HL-60 (cell line): ENCODE measurements at regions not wholly inside any gene's neighbourhood (a gene's known extent, or its start where the extent isn't known, plus 50 kb on each side); places are given as distances from the start of the nearest gene placed in this dataset.

ENCODE experiments used
- DNase-seq, 2 experiments: peaks; one replicate each; pipeline ENCODE4 v3.0.0-alpha.2; 2010 to 2020; ENCODE audit warnings: low read depth in 1 of 2, low spot score in 1 of 2
- H3K27ac ChIP-seq: fragments of 250-450 bp; sonication (Bioruptor Pico); replicated peaks from 2 replicates; pipeline ENCODE4 v1.5.1; 2020; ENCODE audit warnings: mild to moderate bottlenecking, moderate library complexity
- H3K27me3 ChIP-seq: fragments of 250-450 bp; sonication (Bioruptor Pico); 2 replicates; pipeline ENCODE4 v1.5.1; 2021; ENCODE audit warnings: mild to moderate bottlenecking, moderate library complexity; ENCODE audit not compliant: insufficient read depth, poor library complexity, severe bottlenecking
- H3K4me3 ChIP-seq: replicated peaks from 2 replicates; pipeline ENCODE4 v1.5.1; 2011; ENCODE audit warnings: mild to moderate bottlenecking, control low read depth, low read length; ENCODE audit not compliant: insufficient read depth
- GABPA ChIP-seq: IDR thresholded peaks from 2 replicates; pipeline ENCODE4 v1.6.1; 2012; ENCODE audit warnings: low read depth
- POLR2AphosphoS5 ChIP-seq: IDR thresholded peaks from 2 replicates; pipeline ENCODE4 v1.6.1; 2012; ENCODE audit warnings: low read depth
- REST ChIP-seq: IDR thresholded peaks from 2 replicates; pipeline ENCODE4 v1.6.1; 2012; ENCODE audit warnings: low read depth; ENCODE audit not compliant: insufficient replicate concordance
- SPI1 ChIP-seq: IDR thresholded peaks from 2 replicates; pipeline ENCODE4 v1.6.1; 2012; ENCODE audit warnings: low read depth, mild to moderate bottlenecking, borderline replicate concordance
- TF ChIP-seq, protein P1 (sequence below): IDR thresholded peaks from one replicate; pipeline ENCODE4 v1.5.1; 2011; ENCODE audit warnings: low read length, control low read depth, inconsistent platforms; ENCODE audit not compliant: insufficient read depth

DNA sequence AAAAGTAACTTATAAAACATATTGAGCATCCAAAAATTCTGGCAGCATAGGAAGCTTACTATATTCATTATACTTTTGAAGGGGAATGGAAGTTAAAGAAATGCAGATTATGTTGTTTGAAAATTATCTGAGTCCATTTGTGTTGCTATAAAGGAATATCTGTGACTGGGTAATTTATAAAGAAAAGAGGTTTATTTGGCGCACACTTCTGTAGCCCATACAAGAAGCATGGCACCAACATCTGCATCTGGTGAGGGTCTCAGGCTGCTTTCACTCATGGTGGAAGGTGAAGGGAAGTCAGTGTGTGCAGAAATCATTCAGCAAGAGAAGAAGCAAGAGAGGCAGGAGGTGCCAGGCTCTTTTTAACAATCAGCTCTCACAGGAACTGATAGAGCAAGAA, 55.5 kb upstream of the BACH1 start:
- DNase-seq = no peak
- TF ChIP-seq REST = no peak
- no peak for TF ChIP-seq SPI1
- no peak for TF ChIP-seq GABPA
- TF ChIP-seq, protein P1, sequence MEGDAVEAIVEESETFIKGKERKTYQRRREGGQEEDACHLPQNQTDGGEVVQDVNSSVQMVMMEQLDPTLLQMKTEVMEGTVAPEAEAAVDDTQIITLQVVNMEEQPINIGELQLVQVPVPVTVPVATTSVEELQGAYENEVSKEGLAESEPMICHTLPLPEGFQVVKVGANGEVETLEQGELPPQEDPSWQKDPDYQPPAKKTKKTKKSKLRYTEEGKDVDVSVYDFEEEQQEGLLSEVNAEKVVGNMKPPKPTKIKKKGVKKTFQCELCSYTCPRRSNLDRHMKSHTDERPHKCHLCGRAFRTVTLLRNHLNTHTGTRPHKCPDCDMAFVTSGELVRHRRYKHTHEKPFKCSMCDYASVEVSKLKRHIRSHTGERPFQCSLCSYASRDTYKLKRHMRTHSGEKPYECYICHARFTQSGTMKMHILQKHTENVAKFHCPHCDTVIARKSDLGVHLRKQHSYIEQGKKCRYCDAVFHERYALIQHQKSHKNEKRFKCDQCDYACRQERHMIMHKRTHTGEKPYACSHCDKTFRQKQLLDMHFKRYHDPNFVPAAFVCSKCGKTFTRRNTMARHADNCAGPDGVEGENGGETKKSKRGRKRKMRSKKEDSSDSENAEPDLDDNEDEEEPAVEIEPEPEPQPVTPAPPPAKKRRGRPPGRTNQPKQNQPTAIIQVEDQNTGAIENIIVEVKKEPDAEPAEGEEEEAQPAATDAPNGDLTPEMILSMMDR = no peak
- TF ChIP-seq POLR2AphosphoS5 = no peak
- no peak overlapping the region for H3K4me3 ChIP-seq
- no peak overlapping the region for H3K27ac ChIP-seq
- H3K27me3 ChIP-seq = no peaks in the 10 kb centered on the region

DNA sequence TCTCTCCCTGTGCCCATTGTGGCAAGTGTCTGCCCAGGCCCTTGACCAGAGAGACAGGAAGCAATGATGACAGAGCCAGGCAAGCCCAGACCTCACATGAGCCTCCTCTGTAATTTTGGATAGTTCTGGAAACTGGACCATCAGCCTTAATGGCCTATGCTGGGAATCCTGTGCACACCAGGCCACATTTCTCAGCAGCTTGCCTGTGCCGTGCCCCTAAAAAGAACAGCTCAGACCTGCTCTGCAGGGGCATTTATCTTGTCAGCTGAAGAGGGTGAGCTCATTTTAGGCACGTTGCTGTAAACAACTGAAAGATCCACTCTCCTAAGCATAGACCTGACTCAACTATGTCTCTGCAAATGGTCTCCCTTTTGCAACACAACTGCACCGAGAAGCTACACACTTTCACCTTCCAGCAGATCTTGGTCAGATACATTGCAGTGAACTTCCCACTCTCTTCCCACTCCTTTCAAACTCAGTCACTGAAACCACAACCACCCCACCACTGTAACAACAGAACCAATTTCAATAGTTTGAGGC, 53.5 kb upstream of the BACH1 start:
- H3K27ac ChIP-seq = no peak overlapping the region
- TF ChIP-seq GABPA = no peak
- TF ChIP-seq, protein P1 = no peak
- TF ChIP-seq SPI1 = no peak
- no peak for TF ChIP-seq POLR2AphosphoS5
- TF ChIP-seq REST = no peak
- no peaks in the 10 kb centered on the region for H3K27me3 ChIP-seq
- DNase-seq = no peak
- H3K4me3 ChIP-seq = no peak overlapping the region

DNA sequence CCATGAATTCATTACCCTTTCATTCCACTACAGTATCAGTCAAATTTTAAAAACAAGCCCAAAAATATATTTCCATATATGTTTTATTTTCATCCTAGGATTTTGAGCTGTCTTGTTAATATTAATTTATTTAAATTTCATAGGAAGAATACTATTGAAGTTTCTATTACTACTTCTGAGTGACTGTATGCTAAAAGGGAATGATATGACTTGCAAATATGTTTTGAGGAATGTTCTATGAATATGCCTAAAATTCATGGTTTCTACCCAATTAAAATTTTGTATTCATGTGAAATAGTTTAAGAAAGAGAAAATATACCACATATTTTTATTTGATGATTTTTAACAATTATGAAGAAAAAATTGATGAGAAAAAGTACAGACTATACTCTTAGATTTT, 52.9 kb upstream of the BACH1 start:
- no peak for DNase-seq
- TF ChIP-seq GABPA (no peak), SPI1 (no peak), POLR2AphosphoS5 (no peak), REST (no peak)
- TF ChIP-seq, protein P1 = no peak
- no peak overlapping the region for H3K4me3 ChIP-seq

More for the DNA sequence above, 52.9 kb upstream of the BACH1 start:
- no peak overlapping the region for H3K27ac ChIP-seq
- no peaks in the 10 kb centered on the region for H3K27me3 ChIP-seq
